HepG2 (cell line): ENCODE measurements at regions not wholly inside any gene's neighbourhood (a gene's known extent, or its start where the extent isn't known, plus 50 kb on each side); places are given as distances from the start of the nearest gene placed in this dataset.

ENCODE experiments used
- ATAC-seq: fragments of 200-7000 bp; cut with Tn5 transposase; 3 replicates; pipeline ENCODE4 v1.9.1; 2020; ENCODE audit warnings: mild to moderate bottlenecking, moderate library complexity
- BruUV-seq: library from RNA; stranded (reverse); fragments of 400-500 nt; replicated peaks from 2 replicates; lab custom pipeline; 2021; lab: Mats Ljungman, UMichigan
- CTCF ChIA-PET: fragments of 300-600 bp; formaldehyde crosslinking; extraction: SDS; loops from one replicate; lab custom pipeline; 2021; ENCODE audit warnings: low total read pairs, inconsistent platforms, low intra/inter-chr PET ratio; lab: Yijun Ruan, JAX
- POLR2A ChIA-PET: fragments of 350-600 bp; sonication (Branson Sonifier 250); formaldehyde crosslinking; loops from one replicate; lab custom pipeline; 2020; ENCODE audit warnings: antibody characterized with exemption, inconsistent platforms; lab: Yijun Ruan, JAX
- DNase-seq: peaks from one replicate; pipeline ENCODE4 v3.0.0-alpha.2; 2015; ENCODE audit warnings: low spot score
- FAIRE-seq: peaks from 3 replicates; lab custom pipeline; 2011; peaks lifted over from hg19 to GRCh38; lab: Jason Lieb, UNC
- H2AFZ ChIP-seq: one replicate; pipeline ENCODE4 v1.6.1; 2011; ENCODE audit warnings: low read length, inconsistent platforms
- H3K27ac ChIP-seq: fragments of 300-600 bp; 3 replicates; pipeline ENCODE4 v1.8.0; 2011; ENCODE audit warnings: mixed run types, mild to moderate bottlenecking, mixed read lengths, low read length, inconsistent platforms; ENCODE audit not compliant: insufficient read depth; ENCODE audit errors: extremely low read length
- H3K27me3 ChIP-seq, 2 experiments: fragments of 200-600 bp in 1 of 2; 2 replicates in 1 of 2; 3 replicates in 1 of 2; pipeline versions ENCODE4 v1.6.0 to v1.8.0; 2011; ENCODE audit warnings: low read length in 2 of 2, mild to moderate bottlenecking in 2 of 2, moderate library complexity in 2 of 2, inconsistent platforms in 1 of 2; ENCODE audit not compliant: insufficient read depth in 2 of 2, control insufficient read depth in 1 of 2
- H3K36me3 ChIP-seq, 2 experiments: fragments of 200-600 bp in 1 of 2; replicated peaks in 1 of 2; 2 replicates in 1 of 2; 3 replicates in 1 of 2; pipeline versions ENCODE4 v1.5.1 to v1.8.0; 2011; ENCODE audit warnings: low read length in 2 of 2, inconsistent platforms in 1 of 2; ENCODE audit not compliant: insufficient read depth in 2 of 2, control insufficient read depth in 1 of 2
- H3K4me1 ChIP-seq: 2 replicates; pipeline ENCODE4 v1.5.1; 2012; ENCODE audit warnings: low read length, inconsistent platforms; ENCODE audit not compliant: insufficient read depth
- H3K4me2 ChIP-seq: 2 replicates; pipeline ENCODE4 v1.6.0; 2011; ENCODE audit warnings: low read depth, low read length, inconsistent platforms
- H3K4me3 ChIP-seq, 3 experiments: fragments of 200-600 bp in 1 of 3; sonication (generic), shearing (Covaris generic) in 1 of 3; replicated peaks in 1 of 3; 2 replicates each; pipeline ENCODE4 v1.5.1; 2011 to 2016; ENCODE audit warnings: low read length in 3 of 3, inconsistent platforms in 2 of 3, low read depth in 2 of 3, mild to moderate bottlenecking in 2 of 3, control low read depth in 1 of 3, mixed read lengths in 1 of 3; ENCODE audit not compliant: insufficient read depth in 1 of 3
- H3K79me2 ChIP-seq: one replicate; pipeline ENCODE4 v1.6.1; 2011; ENCODE audit warnings: low read length, inconsistent platforms; ENCODE audit not compliant: insufficient read depth
- H3K9ac ChIP-seq: 2 replicates; pipeline ENCODE4 v1.6.0; 2011; ENCODE audit warnings: mild to moderate bottlenecking, low read depth, low read length, inconsistent platforms; ENCODE audit not compliant: insufficient read depth
- H3K9me3 ChIP-seq: 2 replicates; pipeline ENCODE4 v1.5.1; 2012; ENCODE audit warnings: mild to moderate bottlenecking, low read length
- H4K20me1 ChIP-seq: 2 replicates; pipeline ENCODE4 v1.6.0; 2011; ENCODE audit warnings: inconsistent platforms, mild to moderate bottlenecking, low read length, moderate library complexity; ENCODE audit not compliant: insufficient read depth
- PPARG ChIP-seq: conservative IDR thresholded peaks from 2 replicates; pipeline ENCODE4 v1.6.1; 2016; ENCODE audit warnings: missing biosample characterization, missing genetic modification reagents
- TAF15 ChIP-seq: fragments of 200-400 bp; formaldehyde crosslinking; IDR thresholded peaks from one replicate; pipeline ENCODE4 v1.6.1; 2018; ENCODE audit warnings: mild to moderate bottlenecking, low read depth, low read length; ENCODE audit not compliant: poor library complexity, severe bottlenecking
- ZNF280B ChIP-seq: sonication (generic); formaldehyde crosslinking; IDR thresholded peaks from 2 replicates; pipeline ENCODE4 v1.5.0; 2020; ENCODE audit warnings: missing genetic modification reagents, mild to moderate bottlenecking, borderline replicate concordance
- ZNF629 ChIP-seq: sonication (generic); formaldehyde crosslinking; conservative IDR thresholded peaks from 2 replicates; pipeline ENCODE4 v1.5.0; 2020; ENCODE audit warnings: missing genetic modification reagents
- WGBS: methylation state at CpG from one replicate; pipeline ENCODE4 v1.1.6; 2017; ENCODE audit warnings: low lambda C conversion rate; 5-methylcytosine and 5-hydroxymethylcytosine counted together
- in situ Hi-C: cut with HindIII; loops from 2 replicates; pipeline ENCODE4 v1.10.0; 2017; ENCODE audit warnings: low pct_unique_long_range_greater_than_20kb; ENCODE audit not compliant: extremely low pct_ligation_motif_present
- intact Hi-C: fragments of 100-400 bp; cut with micrococcal nuclease; formaldehyde crosslinking; loops from one replicate; pipeline ENCODE4 v1.10.0; 2022; ENCODE audit not compliant: unreplicated experiment

DNA sequence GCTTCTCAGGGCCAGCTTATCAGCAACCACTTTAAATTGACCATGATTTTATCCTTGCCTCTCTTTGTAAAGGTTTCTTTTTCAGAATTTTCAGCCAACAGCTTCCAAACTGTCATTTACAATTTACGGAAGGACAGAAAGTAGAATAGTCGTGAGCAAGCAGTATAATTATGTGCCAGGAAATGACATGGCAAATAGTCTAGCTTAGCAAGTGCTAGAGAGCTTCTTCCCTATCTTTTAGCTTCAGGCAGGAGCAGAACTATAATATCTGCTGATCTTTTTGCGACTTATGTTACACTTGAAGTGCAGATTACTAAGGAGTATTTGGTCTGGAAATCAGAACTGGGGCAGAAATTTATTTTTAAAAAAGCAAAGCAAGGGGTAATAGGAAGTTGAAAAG lies 123.0 kb upstream of the AP1S2 start:
- in situ Hi-C loops, result no loop called here
- DNase-seq (no peak), ATAC-seq (no peak), FAIRE-seq (no peak)
- ChIA-PET CTCF (no interaction called here), POLR2A (no interaction called here)
- 50% methylated on average over 3 of the region's 3 CpGs for WGBS
- Histone ChIP-seq H3K4me1 (no peaks in the 10 kb centered on the region), H3K36me3 (no peaks in the 10 kb centered on the region), H3K27ac (no peak overlapping the region), H3K9ac (no peak overlapping the region), H3K79me2 (no peaks in the 10 kb centered on the region), H2AFZ (no peak overlapping the region), H3K27me3 (no peaks in the 10 kb centered on the region), H3K9me3 (no peaks in the 10 kb centered on the region), H3K4me2 (no peak overlapping the region), H4K20me1 (no peaks in the 10 kb centered on the region), H3K4me3 (no peak overlapping the region)
- intact Hi-C loops, result loop anchor here (10.0 kb wide), 2 partner anchors 123 to 213 kb away; partner anchors contain the start of gene AP1S2
- no TSS peak for BruUV-seq
- no peak for TF ChIP-seq PPARG

- H3K9ac ChIP-seq, result no peak overlapping the region
- no peak overlapping the region for H3K4me2 ChIP-seq
- H3K4me3 ChIP-seq, result no peak overlapping the region
- ChIA-PET CTCF (no interaction called here), POLR2A (no interaction called here)
- no peak for DNase-seq
- BruUV-seq, result no TSS peak
- 88% methylated on average over 1 of the region's 1 CpG for WGBS
- H3K27me3 ChIP-seq, result no peaks in the 10 kb centered on the region
- intact Hi-C loops (loop anchor here (10.0 kb wide), 2 partner anchors 122 to 212 kb away; partner anchors contain the start of gene AP1S2), in situ Hi-C loops (no loop called here)
- no peaks in the 10 kb centered on the region for H3K9me3 ChIP-seq
- no peak for FAIRE-seq
- H2AFZ ChIP-seq, result no peak overlapping the region
- TF ChIP-seq ZNF280B (no peak), ZNF629 (CRISPR knock-in tag) (no peak), TAF15 (no peak)
- H4K20me1 ChIP-seq, result no peaks in the 10 kb centered on the region
- no peak overlapping the region for H3K27ac ChIP-seq
- no peak for ATAC-seq
- H3K79me2 ChIP-seq, result no peaks in the 10 kb centered on the region
- H3K4me1 ChIP-seq, result no peaks in the 10 kb centered on the region
- no peaks in the 10 kb centered on the region for H3K36me3 ChIP-seq
Observed at GRCh38 chrX:15976396-15976795, 121.8 kb upstream of the AP1S2 start.
